ENCODE measurements at regions not wholly inside any gene's neighbourhood (a gene's known extent, or its start where the extent isn't known, plus 50 kb on each side); places are given as distances from the start of the nearest gene placed in this dataset.

GRCh38 chr3:59563966-59564365, 514.1 kb upstream of the CFAP20DC start:
- ChIA-PET POLR2A (no interaction called here), CTCF (no interaction called here)
- DNase-seq (ENCODE audit: extremely low spot score), result no peak
- no peak for TF ChIP-seq SUZ12 (IDR thresholded peaks at IDR 0.05)
- no peak for TF ChIP-seq FOXA1 (IDR thresholded peaks at IDR 0.05)
- TF ChIP-seq NFRKB (IDR thresholded peaks at IDR 0.05), result no peak
- no peak for TF ChIP-seq FOXK2 (IDR thresholded peaks at IDR 0.05)
- TF ChIP-seq TARDBP (IDR thresholded peaks at IDR 0.05), result no peak
- TF ChIP-seq PKNOX1 (IDR thresholded peaks at IDR 0.05), result no peak
- no peak for TF ChIP-seq HDGF (IDR thresholded peaks at IDR 0.05; ENCODE audit: borderline replicate concordance)
- TF ChIP-seq ZNF384 (IDR thresholded peaks at IDR 0.05), result no peak
- TF ChIP-seq L3MBTL2 (conservative IDR thresholded peaks at IDR 0.05), result no peak

GRCh38 chr3:59563072-59563605, 513.3 kb upstream of the CFAP20DC start:
- POLR2A ChIA-PET, result no interaction called here

GRCh38 chr3:59559721-59560435, 510.1 kb upstream of the CFAP20DC start:
- ChIA-PET CTCF (interaction anchor here (0.9 kb wide), 1 partner anchor 16 kb away, joined by 3 read pairs; no protein-coding TSS in a partner anchor), POLR2A (no interaction called here)
- DNase-seq (ENCODE audit: extremely low spot score), result no peak
- TF ChIP-seq FOXM1 (IDR thresholded peaks at IDR 0.05; ENCODE audit: borderline replicate concordance), result no peak
- no peak for TF ChIP-seq BHLHE40 (IDR thresholded peaks at IDR 0.05; ENCODE audit: borderline replicate concordance)
- no peak for TF ChIP-seq SP1 (IDR thresholded peaks at IDR 0.05)
- no peak for TF ChIP-seq SUZ12 (IDR thresholded peaks at IDR 0.05)
- no peak for TF ChIP-seq ARNT (IDR thresholded peaks at IDR 0.05)
- no peak for TF ChIP-seq FOXA1 (IDR thresholded peaks at IDR 0.05)
- no peak for TF ChIP-seq ZNF384 (IDR thresholded peaks at IDR 0.05)
- TF ChIP-seq CTBP1 (IDR thresholded peaks at IDR 0.05; ENCODE audit: borderline replicate concordance), result no peak
- no peak for TF ChIP-seq LEF1 (IDR thresholded peaks at IDR 0.05; ENCODE audit: borderline replicate concordance)

More at GRCh38 chr3:59563072-59563605, 513.3 kb upstream of the CFAP20DC start:
- no peak for DNase-seq (ENCODE audit: extremely low spot score)
- CTCF ChIA-PET, result interaction anchor here (0.6 kb wide), 1 partner anchor 38 kb away, joined by 4 read pairs; no protein-coding TSS in a partner anchor
- TF ChIP-seq LEF1 (IDR thresholded peaks at IDR 0.05; ENCODE audit: borderline replicate concordance), result no peak
- TF ChIP-seq SP1 (IDR thresholded peaks at IDR 0.05), result no peak
- TF ChIP-seq FOXA1 (IDR thresholded peaks at IDR 0.05), result no peak
- no peak for TF ChIP-seq TARDBP (IDR thresholded peaks at IDR 0.05)
- TF ChIP-seq L3MBTL2 (conservative IDR thresholded peaks at IDR 0.05), result no peak
- TF ChIP-seq FOXK2 (IDR thresholded peaks at IDR 0.05), result no peak
- no peak for TF ChIP-seq NFRKB (IDR thresholded peaks at IDR 0.05)
- TF ChIP-seq PKNOX1 (IDR thresholded peaks at IDR 0.05), result no peak
- no peak for TF ChIP-seq FOXM1 (IDR thresholded peaks at IDR 0.05; ENCODE audit: borderline replicate concordance)
- TF ChIP-seq ARNT (IDR thresholded peaks at IDR 0.05), result no peak
- TF ChIP-seq ELF4 (IDR thresholded peaks at IDR 0.05), result no peak
- TF ChIP-seq ZNF384 (IDR thresholded peaks at IDR 0.05), result no peak
- no peak for TF ChIP-seq CTBP1 (IDR thresholded peaks at IDR 0.05; ENCODE audit: borderline replicate concordance)

- no peak for TF ChIP-seq PKNOX1 (IDR thresholded peaks at IDR 0.05)
- TF ChIP-seq SUZ12 (IDR thresholded peaks at IDR 0.05), result no peak
- no peak for TF ChIP-seq BHLHE40 (IDR thresholded peaks at IDR 0.05; ENCODE audit: borderline replicate concordance)
- TF ChIP-seq ZNF384 (IDR thresholded peaks at IDR 0.05), result no peak
- TF ChIP-seq NFRKB (IDR thresholded peaks at IDR 0.05), result no peak
- TF ChIP-seq FOXA1 (IDR thresholded peaks at IDR 0.05), result no peak
- no peak for TF ChIP-seq ARNT (IDR thresholded peaks at IDR 0.05)
- TF ChIP-seq CTBP1 (IDR thresholded peaks at IDR 0.05; ENCODE audit: borderline replicate concordance), result no peak
- no peak for TF ChIP-seq SP1 (IDR thresholded peaks at IDR 0.05)
- no peak for TF ChIP-seq FOXK2 (IDR thresholded peaks at IDR 0.05)
- no peak for TF ChIP-seq FOXM1 (IDR thresholded peaks at IDR 0.05; ENCODE audit: borderline replicate concordance)
- no peak for TF ChIP-seq ELF4 (IDR thresholded peaks at IDR 0.05)
- TF ChIP-seq TARDBP (IDR thresholded peaks at IDR 0.05), result no peak
- no peak for TF ChIP-seq LEF1 (IDR thresholded peaks at IDR 0.05; ENCODE audit: borderline replicate concordance)
- TF ChIP-seq L3MBTL2 (conservative IDR thresholded peaks at IDR 0.05), result no peak
- no peak for TF ChIP-seq HDGF (IDR thresholded peaks at IDR 0.05; ENCODE audit: borderline replicate concordance)
- ChIA-PET CTCF (interaction anchor here (0.9 kb wide), 1 partner anchor 16 kb away, joined by 3 read pairs; no protein-coding TSS in a partner anchor), POLR2A (no interaction called here)
- DNase-seq (ENCODE audit: extremely low spot score), result no peak
Observed at GRCh38 chr3:59558906-59559720, 509.3 kb upstream of the CFAP20DC start.

GRCh38 chr3:59555593-59556315, 505.9 kb upstream of the CFAP20DC start:
- ChIA-PET CTCF (no interaction called here), POLR2A (no interaction called here)
- no peak for DNase-seq (ENCODE audit: extremely low spot score)
- TF ChIP-seq FOXA1 (IDR thresholded peaks at IDR 0.05) (no peak), FOXM1 (IDR thresholded peaks at IDR 0.05; ENCODE audit: borderline replicate concordance) (no peak), NFRKB (IDR thresholded peaks at IDR 0.05) (no peak), SUZ12 (IDR thresholded peaks at IDR 0.05) (no peak), LEF1 (IDR thresholded peaks at IDR 0.05; ENCODE audit: borderline replicate concordance) (no peak), ARNT (IDR thresholded peaks at IDR 0.05) (no peak), BHLHE40 (IDR thresholded peaks at IDR 0.05; ENCODE audit: borderline replicate concordance) (no peak)
